NCI-H2171 treated with DMSO at 0.1 percent for 48 hours (cell line): ENCODE measurements at regions not wholly inside any gene's neighbourhood (a gene's known extent, or its start where the extent isn't known, plus 50 kb on each side); places are given as distances from the start of the nearest gene placed in this dataset.
"Not testable (repeated sequence)": the region's sequence is repeated elsewhere in the genome, so short reads cannot be mapped to it uniquely, and the experiment has no call there.

Source experiments
- DNase-seq: peaks from one replicate; lab custom pipeline; 2025; lab: John Stamatoyannopoulos, UW

GRCh38 chr6:90372450-90372849 is 75.8 kb upstream of the BACH2 start:
- no peak for DNase-seq

GRCh38 chr6:90370493-90370959 is 73.9 kb upstream of the BACH2 start:
- DNase-seq, result no peak

DNA sequence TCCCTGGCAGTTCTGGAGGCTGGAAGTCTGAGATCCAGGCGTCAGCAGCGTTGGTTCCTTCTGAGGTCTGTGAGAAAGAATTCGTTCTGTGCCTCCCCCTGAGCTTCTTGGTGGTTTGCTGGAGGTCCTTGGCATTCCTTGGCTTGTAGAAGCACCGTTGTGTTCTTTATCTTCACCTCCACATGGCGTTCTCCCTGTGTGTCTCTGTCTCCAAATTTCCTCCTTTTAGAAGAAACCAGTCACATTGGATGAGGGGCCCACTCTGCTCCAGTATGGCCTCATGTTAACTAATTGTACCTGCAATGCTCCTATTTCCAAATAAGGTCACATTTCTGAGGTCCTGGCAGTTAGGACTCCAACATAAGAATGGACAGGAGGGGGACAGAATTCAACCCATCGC is 73.0 kb upstream of the BACH2 start:
- no peak for DNase-seq

- DNase-seq, result no peak
Measured at GRCh38 chr6:90369024-90369519, 72.4 kb upstream of the BACH2 start.

DNA sequence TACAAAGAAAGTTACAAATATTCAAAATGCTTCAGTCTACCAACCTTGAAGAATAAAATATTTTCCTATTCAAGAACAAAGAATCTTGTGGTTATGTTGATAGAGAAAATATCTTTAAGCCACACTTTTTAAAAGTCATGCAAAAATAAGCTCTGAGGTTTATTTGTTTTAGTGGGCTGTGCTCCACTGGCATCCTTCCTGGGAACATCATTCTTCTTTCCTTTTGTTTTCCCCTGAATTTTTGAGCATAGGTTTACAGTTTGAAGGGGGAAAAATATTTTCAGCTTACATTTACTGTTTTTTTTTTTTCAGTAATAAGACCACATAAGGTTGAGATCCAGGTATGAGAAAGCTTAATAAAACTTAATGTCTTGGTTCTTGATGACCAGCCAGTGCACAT is 72.0 kb upstream of the BACH2 start:
- no peak for DNase-seq

GRCh38 chr6:90368001-90368400 is 71.4 kb upstream of the BACH2 start:
- DNase-seq, result no peak

GRCh38 chr6:90365565-90366219 is 69.0 kb upstream of the BACH2 start:
- no peak for DNase-seq

GRCh38 chr6:90365002-90365401 is 68.4 kb upstream of the BACH2 start:
- DNase-seq, result no peak

GRCh38 chr6:90364286-90364685 is 67.6 kb upstream of the BACH2 start:
- no peak for DNase-seq

DNA sequence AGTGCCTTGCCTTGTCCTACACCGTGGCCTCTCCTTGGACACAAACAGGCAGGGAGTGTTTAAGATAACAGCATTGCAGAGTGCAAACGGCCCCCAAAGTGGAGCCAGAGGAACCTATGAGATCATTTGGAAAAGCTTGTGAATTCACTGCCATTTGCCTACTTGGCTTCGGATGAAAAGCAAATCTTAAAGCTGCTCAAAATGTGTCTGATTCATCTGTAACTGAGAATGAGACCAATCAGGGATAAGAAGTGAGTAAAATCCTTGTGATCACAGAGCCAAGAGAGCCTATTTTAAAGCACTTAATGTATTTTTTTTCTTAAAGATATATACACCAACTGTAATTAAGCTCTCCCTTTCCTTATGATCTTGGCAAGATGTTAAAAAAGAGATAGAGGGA is 65.7 kb upstream of the BACH2 start:
- DNase-seq, result no peak

- DNase-seq, result no peak
Measured at GRCh38 chr6:90361174-90361573, 64.5 kb upstream of the BACH2 start.

GRCh38 chr6:90358036-90358770 is 61.6 kb upstream of the BACH2 start:
- DNase-seq, result not testable (repeated sequence)

- DNase-seq, result no peak
Measured at GRCh38 chr6:90356012-90356421, 59.4 kb upstream of the BACH2 start.

DNA sequence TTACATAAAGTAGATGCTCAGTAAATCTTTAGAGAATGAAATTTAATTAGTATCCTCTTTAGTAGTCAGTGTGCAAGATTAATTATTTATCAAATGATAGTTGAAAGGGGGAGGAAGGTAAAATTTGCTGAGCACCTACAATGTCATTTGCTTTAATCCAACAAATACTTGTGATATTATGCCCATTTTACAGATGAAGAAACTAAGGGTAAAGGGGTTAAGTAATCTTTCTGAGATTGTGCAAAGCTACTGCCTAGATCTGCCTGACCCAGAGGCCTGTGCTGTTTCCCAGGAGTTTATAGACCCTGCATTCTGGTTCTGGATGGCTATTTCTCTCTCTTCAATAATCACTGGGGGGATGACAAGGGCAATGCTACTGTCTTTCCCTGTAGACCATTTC is 58.3 kb upstream of the BACH2 start:
- no peak for DNase-seq

DNA sequence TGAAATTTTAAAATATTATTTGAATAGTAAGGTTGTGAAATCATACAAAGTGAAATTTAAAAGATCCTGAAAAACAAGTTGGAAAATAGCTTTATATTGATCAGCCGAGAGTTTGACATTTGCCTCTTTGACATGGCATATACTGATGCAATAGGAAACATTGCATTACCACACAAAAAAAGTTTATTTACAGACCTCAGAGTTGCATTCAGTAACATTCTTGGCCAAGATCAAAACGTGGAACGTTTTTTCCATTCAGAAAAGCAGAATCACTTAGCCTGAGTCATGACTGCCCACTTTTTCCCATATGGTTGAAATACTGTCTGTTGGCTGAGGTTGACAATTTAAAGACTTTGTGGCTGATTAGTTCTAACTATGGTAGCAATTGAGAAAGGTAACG is 55.1 kb upstream of the BACH2 start:
- DNase-seq, result no peak

- DNase-seq, result no peak
Measured at GRCh38 chr6:90350689-90351554, 54.3 kb upstream of the BACH2 start.

GRCh38 chr6:90347411-90347851 is 50.8 kb upstream of the BACH2 start:
- DNase-seq, result no peak

GRCh38 chr6:90346729-90347128 is 50.1 kb upstream of the BACH2 start:
- no peak for DNase-seq
